Fibroblast of skin of left quadriceps (primary cell): ENCODE measurements at regions not wholly inside any gene's neighbourhood (a gene's known extent, or its start where the extent isn't known, plus 50 kb on each side); places are given as distances from the start of the nearest gene placed in this dataset.

Experiments used
- DNase-seq, 2 experiments: peaks; one replicate each; pipeline ENCODE4 v3.0.0-alpha.2; 2013; ENCODE audit warnings: low read depth in 2 of 2

- DNase-seq, result peak in 1 of 2 experiments; percentile 21
These were observed 882.0 kb downstream of the TFAP2A start for GRCh38 chr6:9532621-9533557.

DNA sequence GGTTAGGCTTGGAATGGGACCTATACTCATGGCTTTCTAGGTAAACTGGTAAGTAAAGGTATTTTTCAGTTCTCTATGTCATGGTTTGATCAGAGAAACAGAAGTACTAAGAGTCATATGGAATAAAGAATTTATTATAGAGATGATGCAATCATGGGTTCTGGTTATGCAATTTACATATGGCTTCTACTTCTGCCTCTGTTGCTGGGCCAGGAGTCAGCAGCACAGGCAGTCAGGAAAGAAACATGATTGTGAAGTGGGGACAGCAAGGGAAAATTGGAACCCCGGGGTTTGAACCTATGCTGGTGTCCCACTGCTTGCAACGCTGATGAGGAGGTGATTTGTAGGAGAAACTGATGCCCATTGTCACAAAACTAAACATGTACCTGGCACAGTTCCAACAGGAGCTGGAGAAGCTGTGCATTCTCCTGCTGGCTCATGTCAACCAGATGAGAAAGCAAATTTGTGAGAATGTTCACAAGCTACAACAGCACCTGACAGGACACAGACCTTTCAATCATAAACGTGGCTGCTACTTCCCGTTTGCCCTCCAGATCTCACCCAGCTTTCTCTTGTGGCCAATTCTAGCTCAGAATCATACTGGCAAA, 887.1 kb downstream of the TFAP2A start:
- no peak for DNase-seq

GRCh38 chr6:9523462-9523861, 891.4 kb downstream of the TFAP2A start:
- DNase-seq, result peak; percentile 74 to 77

GRCh38 chr6:9522101-9522500, 892.8 kb downstream of the TFAP2A start:
- DNase-seq, result no peak

GRCh38 chr6:9521152-9521530, 893.7 kb downstream of the TFAP2A start:
- DNase-seq, result no peak

GRCh38 chr6:9520417-9521151, 894.3 kb downstream of the TFAP2A start:
- DNase-seq, result peak; percentile 78 to 80

DNA sequence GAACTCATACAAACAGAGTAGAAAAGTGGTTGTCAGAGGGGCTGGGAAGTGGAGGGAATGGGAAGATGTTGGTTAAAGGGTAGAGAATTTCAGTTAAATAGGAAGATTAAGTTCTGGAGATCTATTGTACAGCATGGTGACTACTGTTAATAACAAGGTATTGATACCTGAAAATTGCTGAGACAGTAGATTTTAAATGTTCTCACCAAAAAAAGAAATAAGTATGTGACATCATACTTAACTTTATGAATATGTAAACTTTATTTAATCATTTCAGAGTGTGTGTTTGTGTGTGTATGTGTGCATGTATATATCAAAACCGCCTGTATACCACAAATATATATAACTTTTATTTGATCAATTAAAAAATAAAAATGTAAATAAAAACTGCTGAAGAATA, 896.4 kb downstream of the TFAP2A start:
- no peak for DNase-seq

- DNase-seq, result no peak
These were observed 897.1 kb downstream of the TFAP2A start for GRCh38 chr6:9517806-9518205.

DNA sequence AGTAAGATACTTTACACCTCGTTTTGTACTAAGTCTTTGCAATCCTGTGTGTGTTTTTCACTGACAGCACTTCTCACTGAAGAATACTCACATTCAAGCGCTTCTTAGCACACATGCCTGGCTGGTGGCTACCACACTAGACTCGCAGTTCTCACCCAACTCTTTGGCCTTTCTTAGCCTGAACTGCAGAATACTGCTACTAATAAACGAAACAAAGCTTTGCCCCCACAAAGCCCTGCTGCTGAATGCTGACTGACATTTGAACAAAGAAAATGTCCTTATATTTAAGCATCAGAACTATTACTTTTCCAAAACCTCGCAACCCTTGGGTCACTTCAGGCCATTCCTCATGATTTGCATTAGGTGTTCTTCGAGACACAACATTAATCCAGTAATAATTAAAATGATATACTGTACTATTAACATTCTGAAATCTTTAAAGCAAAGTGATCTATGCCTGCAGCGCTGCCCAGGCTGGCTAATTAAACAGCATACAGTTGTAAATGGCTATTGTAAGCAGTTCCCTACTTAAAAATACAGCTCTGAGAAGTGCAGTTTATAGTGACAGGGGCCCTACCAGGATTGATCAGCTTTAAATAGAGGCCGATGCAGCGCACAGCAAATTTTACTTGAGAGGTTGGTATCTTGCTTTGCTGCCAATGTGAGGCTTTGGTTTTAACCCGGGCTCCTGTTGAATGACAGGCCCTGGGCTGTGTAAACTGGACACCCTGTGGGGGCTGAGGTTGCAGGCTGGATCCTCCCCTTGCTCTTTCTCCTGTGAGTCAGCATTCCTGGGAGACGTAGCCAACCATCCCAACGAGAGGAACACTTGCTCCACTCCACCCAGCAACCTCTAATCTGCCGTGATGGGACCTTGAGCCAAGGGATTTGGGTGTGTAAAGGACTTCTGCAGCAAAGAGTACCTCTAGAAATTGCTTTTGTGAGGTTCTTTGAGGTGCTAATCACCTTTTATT, 899.0 kb downstream of the TFAP2A start:
- no peak for DNase-seq

DNA sequence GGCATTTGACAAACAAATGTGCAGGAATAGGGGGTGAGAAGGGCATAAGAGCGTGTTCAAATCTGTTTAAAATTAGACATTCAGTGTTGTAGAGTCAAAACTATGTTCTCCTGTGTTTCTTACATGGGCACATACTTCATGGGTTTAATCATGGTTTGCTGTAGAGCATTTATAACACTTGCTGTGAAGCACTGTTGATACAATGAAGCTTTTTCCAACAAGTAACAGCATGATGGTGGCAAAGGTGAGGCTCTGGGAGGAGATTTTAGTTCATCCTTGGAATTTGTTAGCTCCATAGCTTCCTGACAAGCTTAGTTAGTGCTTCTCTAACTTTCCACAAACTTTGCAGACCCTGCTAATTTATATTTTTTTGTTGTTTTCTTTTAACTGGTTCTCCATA, 900.7 kb downstream of the TFAP2A start:
- DNase-seq, result no peak

GRCh38 chr6:9511157-9511556, 903.7 kb downstream of the TFAP2A start:
- no peak for DNase-seq

GRCh38 chr6:9507136-9507895, 907.6 kb downstream of the TFAP2A start:
- no peak for DNase-seq

GRCh38 chr6:9504191-9504590, 910.7 kb downstream of the TFAP2A start:
- no peak for DNase-seq

DNA sequence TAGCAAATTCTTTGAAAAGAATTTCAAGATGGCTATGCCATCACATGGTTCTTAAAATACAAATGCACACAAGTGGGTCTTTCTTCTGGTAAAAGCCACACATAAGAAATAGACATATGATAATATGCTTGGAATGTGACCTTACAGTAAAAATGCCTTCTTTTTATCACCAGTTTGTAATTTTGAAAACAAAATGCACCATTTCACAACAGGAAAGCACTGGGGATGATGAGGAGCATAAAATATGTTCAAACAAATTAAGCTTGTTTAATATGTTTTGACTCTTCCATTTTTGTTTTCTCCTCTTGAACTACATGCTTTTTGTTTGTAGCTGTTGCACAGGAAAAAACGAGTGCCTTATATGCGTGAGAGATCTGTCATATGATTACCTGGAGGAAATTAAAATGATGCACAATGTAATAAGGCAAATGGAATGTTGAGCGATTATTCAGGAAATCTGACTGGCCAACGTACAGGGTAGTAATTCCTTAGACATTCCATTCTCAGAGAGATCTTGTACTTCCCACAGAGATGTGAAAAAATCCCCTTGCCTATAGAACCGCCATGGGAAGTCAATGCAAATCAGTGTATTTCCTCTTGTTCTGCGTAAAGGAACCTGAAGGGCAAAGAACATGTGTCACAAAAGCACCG, 911.6 kb downstream of the TFAP2A start:
- peak; percentile 77 to 78 for DNase-seq

GRCh38 chr6:9499709-9500108, 915.2 kb downstream of the TFAP2A start:
- DNase-seq, result no peak

- DNase-seq, result no peak
These were observed 918.0 kb downstream of the TFAP2A start for GRCh38 chr6:9496837-9497236.

DNA sequence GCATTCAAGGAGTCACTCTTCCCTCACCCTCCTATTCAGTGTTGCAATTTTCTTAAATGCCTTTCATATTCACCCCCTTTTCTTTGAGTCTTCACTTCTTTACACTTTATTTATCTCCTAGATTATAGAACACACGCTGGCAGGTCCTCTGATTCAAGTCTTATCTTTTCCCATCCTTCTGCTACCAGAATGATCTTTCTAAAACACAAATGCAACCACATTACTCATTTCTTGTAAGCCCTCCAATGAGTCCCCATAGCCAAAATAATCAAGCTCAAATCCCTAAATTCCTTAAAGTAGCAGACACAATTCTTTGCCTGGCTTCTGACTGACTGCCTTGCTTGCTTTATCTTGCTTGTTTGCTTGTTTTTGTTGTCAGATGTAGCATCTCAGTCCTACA, 920.0 kb downstream of the TFAP2A start:
- no peak for DNase-seq

GRCh38 chr6:9492790-9493189, 922.1 kb downstream of the TFAP2A start:
- DNase-seq, result no peak

- no peak for DNase-seq
These were observed 927.7 kb downstream of the TFAP2A start for GRCh38 chr6:9487128-9487527.

GRCh38 chr6:9485992-9486391, 928.9 kb downstream of the TFAP2A start:
- no peak for DNase-seq
